GM06990 (cell line): ENCODE measurements at regions not wholly inside any gene's neighbourhood (a gene's known extent, or its start where the extent isn't known, plus 50 kb on each side); places are given as distances from the start of the nearest gene placed in this dataset.

Experiments used
- DNase-seq: peaks from one replicate; pipeline ENCODE4 v3.0.0-alpha.2; 2011; ENCODE audit not compliant: insufficient read length; ENCODE audit errors: extremely low read depth
- H3K27me3 ChIP-seq: replicated peaks from 2 replicates; pipeline ENCODE4 v1.6.0; 2011; ENCODE audit warnings: low read length; ENCODE audit not compliant: control insufficient read depth, insufficient read depth
- H3K36me3 ChIP-seq: 2 replicates; pipeline ENCODE4 v1.5.1; 2011; ENCODE audit warnings: low read length; ENCODE audit not compliant: control insufficient read depth, insufficient read depth
- H3K4me3 ChIP-seq: replicated peaks from 2 replicates; pipeline ENCODE4 v1.5.1; 2011; ENCODE audit warnings: low read depth, mild to moderate bottlenecking, control low read depth, low read length
- CTCF ChIP-seq: IDR thresholded peaks from 2 replicates; pipeline ENCODE4 v1.5.1; 2011; ENCODE audit warnings: low read length, control low read depth, mild to moderate bottlenecking, inconsistent platforms; ENCODE audit not compliant: insufficient read depth, poor library complexity, severe bottlenecking

DNA sequence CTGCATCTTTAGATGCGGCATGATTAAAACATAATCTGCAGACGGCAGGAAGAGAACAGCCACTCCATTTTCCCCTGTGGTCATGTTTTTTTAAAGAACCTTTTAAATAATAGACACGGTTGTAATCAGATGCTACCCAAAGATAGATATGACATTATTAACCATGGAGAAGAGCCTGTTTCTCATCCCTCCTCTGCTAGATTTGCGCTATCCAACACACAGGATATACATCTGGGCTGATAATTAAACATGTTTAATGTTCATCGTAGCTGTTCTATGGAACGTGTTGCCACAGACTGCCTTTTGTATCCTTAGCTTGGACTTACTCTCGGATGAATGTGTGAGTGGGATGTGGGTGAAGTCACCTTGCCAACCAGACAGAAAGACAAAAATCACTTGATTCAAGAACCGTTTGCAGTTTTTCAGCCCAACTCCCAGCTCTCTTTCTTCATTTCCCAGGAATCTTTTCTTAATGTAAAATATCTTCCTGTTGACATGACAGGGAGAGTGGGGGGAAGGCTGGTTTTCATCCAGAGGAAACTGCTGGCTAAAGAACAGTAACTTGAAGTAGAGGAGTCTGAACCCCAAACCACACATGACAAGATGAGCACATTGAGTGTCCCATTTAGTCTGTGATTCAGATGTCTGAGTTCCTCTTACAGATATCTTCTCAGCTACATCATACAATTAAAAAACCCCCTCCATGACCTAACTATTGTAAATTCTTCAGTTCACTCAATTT is 118.6 kb upstream of the PRICKLE2 start:
- no peak for TF ChIP-seq CTCF
- Histone ChIP-seq H3K4me3 (no peak overlapping the region), H3K27me3 (no peaks in the 10 kb centered on the region), H3K36me3 (no peaks in the 10 kb centered on the region)
- no peak for DNase-seq

- no peak for TF ChIP-seq CTCF
- no peak overlapping the region for H3K4me3 ChIP-seq
- no peak for DNase-seq
- H3K27me3 ChIP-seq: no peaks in the 10 kb centered on the region
- H3K36me3 ChIP-seq: no peaks in the 10 kb centered on the region
Measured at GRCh38 chr3:64342940-64343688, 117.8 kb upstream of the PRICKLE2 start.

DNA sequence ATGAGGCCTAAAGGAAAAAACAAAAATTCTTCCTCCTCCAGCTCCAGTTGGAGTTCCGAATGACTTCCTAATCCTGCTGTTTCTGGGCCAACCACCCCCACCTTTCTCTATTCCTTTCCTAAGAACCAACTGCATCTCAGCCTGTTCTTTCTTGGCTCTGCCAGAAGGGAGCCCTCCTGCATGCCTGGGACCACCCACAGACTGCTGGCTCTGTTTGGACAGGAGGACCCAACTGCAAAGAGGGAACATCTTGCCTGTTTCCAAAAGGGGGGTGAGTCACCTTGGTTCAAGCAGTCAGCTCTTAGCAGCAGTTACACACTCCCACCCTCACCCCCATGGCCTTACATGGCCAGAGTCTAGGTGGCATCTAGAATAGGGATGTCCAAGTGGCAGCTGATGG is 116.0 kb upstream of the PRICKLE2 start:
- no peak for TF ChIP-seq CTCF
- no peak for DNase-seq
- H3K4me3 ChIP-seq: no peak overlapping the region

DNA sequence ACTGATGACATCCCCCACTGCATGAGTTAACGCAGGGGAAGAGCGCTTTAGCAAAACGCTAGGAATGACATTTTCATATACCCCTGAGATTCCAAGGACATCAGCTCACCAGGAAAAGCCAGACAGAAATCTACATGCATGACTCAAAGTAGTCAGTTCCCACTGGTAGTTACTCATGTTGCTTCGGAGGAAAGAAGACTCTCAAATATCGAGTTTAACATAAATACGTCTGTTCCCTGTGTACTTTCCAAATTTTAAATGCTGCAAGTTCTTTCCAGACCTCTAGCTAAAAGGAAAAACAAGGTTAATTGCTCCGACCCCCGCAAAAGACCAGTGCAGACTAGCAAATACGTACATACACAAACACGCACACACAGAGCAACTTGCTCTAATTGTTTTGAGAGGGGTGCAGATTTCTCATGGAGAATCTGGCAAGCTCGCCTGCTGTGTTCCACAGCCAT is 115.4 kb upstream of the PRICKLE2 start:
- no peak overlapping the region for H3K4me3 ChIP-seq

More for the DNA sequence above, 116.0 kb upstream of the PRICKLE2 start:
- H3K27me3 ChIP-seq: no peaks in the 10 kb centered on the region
- no peaks in the 10 kb centered on the region for H3K36me3 ChIP-seq

DNA sequence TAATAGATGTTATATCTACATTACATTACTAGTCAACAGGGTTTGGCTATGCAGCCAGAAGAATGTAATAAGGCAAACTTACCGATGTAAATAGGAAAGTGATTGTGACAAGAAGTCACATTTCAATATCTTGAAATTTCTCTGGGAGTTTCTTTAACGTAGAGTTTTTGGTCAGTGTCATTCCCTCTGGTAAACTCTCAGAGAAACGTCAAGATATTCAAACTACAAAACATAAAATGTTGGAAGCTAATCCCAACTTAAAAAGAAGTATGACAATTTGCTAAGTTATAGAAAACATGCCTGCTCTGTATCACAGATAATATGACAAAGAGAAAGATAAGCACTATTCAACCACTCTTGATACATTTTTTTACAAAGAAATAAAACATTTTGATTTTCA is 111.2 kb upstream of the PRICKLE2 start:
- H3K27me3 ChIP-seq: no peaks in the 10 kb centered on the region
- no peak overlapping the region for H3K4me3 ChIP-seq
- no peak for DNase-seq
- H3K36me3 ChIP-seq: no peaks in the 10 kb centered on the region
- no peak for TF ChIP-seq CTCF

More for the DNA sequence above, 115.4 kb upstream of the PRICKLE2 start:
- Histone ChIP-seq H3K36me3 (no peaks in the 10 kb centered on the region), H3K27me3 (no peaks in the 10 kb centered on the region)
- TF ChIP-seq CTCF: no peak
- no peak for DNase-seq
